ENCODE measurements at regions not wholly inside any gene's neighbourhood (a gene's known extent, or its start where the extent isn't known, plus 50 kb on each side); places are given as distances from the start of the nearest gene placed in this dataset.

DNA sequence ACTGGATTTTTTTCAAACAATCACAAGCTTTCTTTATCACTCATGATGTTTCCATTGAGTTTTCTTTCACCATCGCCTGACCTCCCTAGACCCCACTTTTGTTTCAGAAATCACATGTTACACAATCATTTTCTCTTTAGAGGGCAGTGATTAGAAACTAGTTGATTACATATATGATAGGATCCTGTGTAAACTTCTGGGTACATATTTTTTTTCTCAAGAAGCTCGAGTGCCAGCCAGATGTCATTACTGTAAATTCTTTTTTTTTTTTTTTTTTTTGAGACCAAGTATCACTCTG lies 62.4 kb upstream of the PSMA6 start:
- TF ChIP-seq, protein P1, sequence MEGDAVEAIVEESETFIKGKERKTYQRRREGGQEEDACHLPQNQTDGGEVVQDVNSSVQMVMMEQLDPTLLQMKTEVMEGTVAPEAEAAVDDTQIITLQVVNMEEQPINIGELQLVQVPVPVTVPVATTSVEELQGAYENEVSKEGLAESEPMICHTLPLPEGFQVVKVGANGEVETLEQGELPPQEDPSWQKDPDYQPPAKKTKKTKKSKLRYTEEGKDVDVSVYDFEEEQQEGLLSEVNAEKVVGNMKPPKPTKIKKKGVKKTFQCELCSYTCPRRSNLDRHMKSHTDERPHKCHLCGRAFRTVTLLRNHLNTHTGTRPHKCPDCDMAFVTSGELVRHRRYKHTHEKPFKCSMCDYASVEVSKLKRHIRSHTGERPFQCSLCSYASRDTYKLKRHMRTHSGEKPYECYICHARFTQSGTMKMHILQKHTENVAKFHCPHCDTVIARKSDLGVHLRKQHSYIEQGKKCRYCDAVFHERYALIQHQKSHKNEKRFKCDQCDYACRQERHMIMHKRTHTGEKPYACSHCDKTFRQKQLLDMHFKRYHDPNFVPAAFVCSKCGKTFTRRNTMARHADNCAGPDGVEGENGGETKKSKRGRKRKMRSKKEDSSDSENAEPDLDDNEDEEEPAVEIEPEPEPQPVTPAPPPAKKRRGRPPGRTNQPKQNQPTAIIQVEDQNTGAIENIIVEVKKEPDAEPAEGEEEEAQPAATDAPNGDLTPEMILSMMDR (conservative IDR thresholded peaks at IDR 0.05; ENCODE audit: low read depth, low read length), result 0 out of 2 replicates have a peak, but pooled peaks have one; percentile 2
- no peak for TF ChIP-seq EZH2 (IDR thresholded peaks at IDR 0.05; ENCODE audit: low read length, unreplicated experiment)
- no peak for TF ChIP-seq EZH2phosphoT487 (IDR thresholded peaks at IDR 0.05; ENCODE audit: borderline replicate concordance, low read length)

Data from PC-3 (cell line).